ENCODE measurements at regions not wholly inside any gene's neighbourhood (a gene's known extent, or its start where the extent isn't known, plus 50 kb on each side); places are given as distances from the start of the nearest gene placed in this dataset.

- TF ChIP-seq, protein P1, sequence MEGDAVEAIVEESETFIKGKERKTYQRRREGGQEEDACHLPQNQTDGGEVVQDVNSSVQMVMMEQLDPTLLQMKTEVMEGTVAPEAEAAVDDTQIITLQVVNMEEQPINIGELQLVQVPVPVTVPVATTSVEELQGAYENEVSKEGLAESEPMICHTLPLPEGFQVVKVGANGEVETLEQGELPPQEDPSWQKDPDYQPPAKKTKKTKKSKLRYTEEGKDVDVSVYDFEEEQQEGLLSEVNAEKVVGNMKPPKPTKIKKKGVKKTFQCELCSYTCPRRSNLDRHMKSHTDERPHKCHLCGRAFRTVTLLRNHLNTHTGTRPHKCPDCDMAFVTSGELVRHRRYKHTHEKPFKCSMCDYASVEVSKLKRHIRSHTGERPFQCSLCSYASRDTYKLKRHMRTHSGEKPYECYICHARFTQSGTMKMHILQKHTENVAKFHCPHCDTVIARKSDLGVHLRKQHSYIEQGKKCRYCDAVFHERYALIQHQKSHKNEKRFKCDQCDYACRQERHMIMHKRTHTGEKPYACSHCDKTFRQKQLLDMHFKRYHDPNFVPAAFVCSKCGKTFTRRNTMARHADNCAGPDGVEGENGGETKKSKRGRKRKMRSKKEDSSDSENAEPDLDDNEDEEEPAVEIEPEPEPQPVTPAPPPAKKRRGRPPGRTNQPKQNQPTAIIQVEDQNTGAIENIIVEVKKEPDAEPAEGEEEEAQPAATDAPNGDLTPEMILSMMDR (conservative IDR thresholded peaks at IDR 0.05): no peak
- no peak overlapping the region for H3K4me3 Mint-ChIP-seq
- Histone ChIP-seq H2AFZ (ENCODE audit: low read length) (no peak overlapping the region), H3K4me1 (ENCODE audit: insufficient read depth, low read length) (no peaks in the 10 kb centered on the region), H3K18ac (ENCODE audit: insufficient read length, low read depth, low read length) (no peak overlapping the region), H3K14ac (ENCODE audit: insufficient read depth, low read length) (no peak overlapping the region), H4K20me1 (ENCODE audit: control insufficient read depth, insufficient read depth, insufficient read length) (no peaks in the 10 kb centered on the region), H3K79me2 (ENCODE audit: insufficient read depth, low read length) (no peaks in the 10 kb centered on the region), H3K79me1 (ENCODE audit: insufficient read depth, low read depth, low read length, poor library complexity, severe bottlenecking) (no peaks in the 10 kb centered on the region), H3K9me3 (ENCODE audit: control insufficient read depth, low read depth, low read length) (no peaks in the 10 kb centered on the region), H2BK20ac (ENCODE audit: low read depth, low read length, poor library complexity, severe bottlenecking) (no peak overlapping the region), H2BK5ac (ENCODE audit: insufficient read length, low read length) (no peak overlapping the region), H3K9ac (ENCODE audit: extremely low read depth, insufficient read length, low read length) (no peak overlapping the region), H2BK12ac (ENCODE audit: insufficient read length, low read depth, low read length) (no peak overlapping the region), H3T11ph (ENCODE audit: low read length) (no peak overlapping the region), H4K5ac (ENCODE audit: insufficient read length, low read depth, low read length) (no peak overlapping the region), H4K8ac (replicated peaks; ENCODE audit: insufficient read length, low read depth, low read length) (no peak overlapping the region), H3K56ac (ENCODE audit: insufficient read length, low read depth, low read length) (no peak overlapping the region), H3K23me2 (ENCODE audit: insufficient read length, low read depth, low read length, poor library complexity, severe bottlenecking) (no peaks in the 10 kb centered on the region), H3K4me2 (ENCODE audit: insufficient read depth, insufficient read length, low read length) (no peak overlapping the region), H2AK5ac (ENCODE audit: insufficient read length, low read length) (no peak overlapping the region), H4K91ac (ENCODE audit: insufficient read length, low read depth, low read length) (no peak overlapping the region), H3K27me3 (ENCODE audit: insufficient read depth, low read length) (no peaks in the 10 kb centered on the region), H3K27ac (ENCODE audit: insufficient read length, low read depth, low read length) (no peak overlapping the region), H3K23ac (ENCODE audit: insufficient read length, low read depth, low read length) (no peak overlapping the region), H3K4ac (ENCODE audit: low read depth, low read length) (no peak overlapping the region), H2BK15ac (ENCODE audit: low read depth, low read length) (no peak overlapping the region), H2BK120ac (ENCODE audit: low read depth, low read length, poor library complexity, severe bottlenecking) (no peak overlapping the region)
- no peak overlapping the region for H3K27ac Mint-ChIP-seq
- no peaks in the 10 kb centered on the region for H3K36me3 Mint-ChIP-seq (ENCODE audit: insufficient read depth in 1 of 3, low read depth in 3 of 3)
- peaks cover 3% of the 10 kb centered on the region; the same call in 1 of the 2 replicates for H3K27me3 Mint-ChIP-seq (ENCODE audit: low read depth)
- H3K4me1 Mint-ChIP-seq: peaks cover 6 to 7% of the 10 kb centered on the region in 2 experiments; a peak in 2 of 4 replicates
- DNase-seq: no peak
- no peaks in the 10 kb centered on the region for H3K9me3 Mint-ChIP-seq
- no CpG with 5 or more reads among the region's 2 CpGs for WGBS (ENCODE audit: extremely low coverage, insufficient read length, low lambda C conversion rate)
Observed at GRCh38 chr2:8123464-8123863, 558.4 kb upstream of the ID2 start.

All from H9 (cell line).